Stimulated activated CD8-positive, alpha-beta memory T cell treated with anti-CD3 and anti-CD28 coated beads, Interleukin-12 subunit alpha, Interleukin-12 subunit beta, amount 100 ng/mL, for 4 hours (primary cell): ENCODE measurements at regions not wholly inside any gene's neighbourhood (a gene's known extent, or its start where the extent isn't known, plus 50 kb on each side); places are given as distances from the start of the nearest gene placed in this dataset.

Experiments
- DNase-seq: peaks from one replicate; pipeline ENCODE4 v3.0.0-alpha.2; 2020; ENCODE audit warnings: low read depth

DNA sequence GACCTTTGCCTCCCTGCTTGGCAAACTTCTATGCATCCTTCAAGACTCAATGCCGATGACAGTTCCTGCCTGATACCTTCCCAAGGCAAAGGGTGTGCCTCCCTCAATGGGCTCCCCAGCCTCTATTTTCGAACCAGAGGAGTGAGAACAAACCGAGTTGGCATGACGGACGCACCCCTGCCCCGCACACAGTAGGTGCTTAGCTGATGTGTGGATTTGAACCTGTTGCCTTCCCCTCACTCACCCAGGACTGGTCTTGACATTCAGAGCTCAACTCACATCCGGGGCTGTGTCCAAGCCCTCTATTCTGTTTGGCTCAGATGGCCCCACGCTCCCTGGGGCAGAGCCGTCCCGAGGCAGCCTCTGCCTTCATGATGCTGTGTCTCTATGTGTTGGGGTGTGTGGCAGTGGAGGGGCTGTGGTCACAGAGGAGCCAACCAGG is 52.2 kb upstream of the SLC6A11 start:
- no peak for DNase-seq

DNA sequence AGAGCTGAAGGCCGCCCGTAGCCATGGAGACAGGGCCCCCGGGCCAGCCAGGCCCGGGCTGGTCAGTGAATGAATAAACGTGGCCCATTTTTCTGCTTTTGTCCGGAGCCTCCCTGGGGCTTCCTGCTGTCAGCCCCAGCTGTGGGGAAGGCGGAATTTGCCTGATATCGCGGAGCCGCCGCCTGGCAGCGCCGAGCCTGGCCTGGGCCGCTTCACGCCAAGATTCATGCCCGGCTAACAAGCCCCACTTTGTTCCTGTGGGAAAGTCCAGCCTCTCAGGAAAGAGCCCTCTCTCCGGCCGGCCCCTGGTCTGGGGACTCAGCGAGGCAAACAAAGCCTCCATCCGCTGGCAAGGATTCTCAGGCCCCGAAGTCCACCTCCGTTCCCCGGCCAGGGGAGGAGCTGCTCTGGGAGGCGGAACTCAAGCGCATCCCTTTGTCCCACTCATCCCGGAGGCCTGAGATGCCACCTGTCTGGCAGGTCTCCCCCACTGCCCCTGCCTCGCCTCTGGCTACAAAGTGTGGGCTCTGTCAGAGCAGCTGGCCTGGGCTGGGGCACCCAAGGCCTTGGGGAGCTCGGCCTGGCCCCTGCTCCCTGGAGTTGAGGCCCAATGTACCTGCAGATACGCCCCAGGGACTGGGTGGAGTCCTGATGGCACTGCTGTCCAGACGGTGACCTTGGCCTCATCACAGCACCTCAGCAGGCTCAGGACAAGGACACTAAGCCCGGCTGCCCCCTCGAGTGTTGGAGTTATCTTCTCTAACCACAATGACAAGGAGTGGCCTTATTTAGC is 51.6 kb upstream of the SLC6A11 start:
- DNase-seq, result no peak

DNA sequence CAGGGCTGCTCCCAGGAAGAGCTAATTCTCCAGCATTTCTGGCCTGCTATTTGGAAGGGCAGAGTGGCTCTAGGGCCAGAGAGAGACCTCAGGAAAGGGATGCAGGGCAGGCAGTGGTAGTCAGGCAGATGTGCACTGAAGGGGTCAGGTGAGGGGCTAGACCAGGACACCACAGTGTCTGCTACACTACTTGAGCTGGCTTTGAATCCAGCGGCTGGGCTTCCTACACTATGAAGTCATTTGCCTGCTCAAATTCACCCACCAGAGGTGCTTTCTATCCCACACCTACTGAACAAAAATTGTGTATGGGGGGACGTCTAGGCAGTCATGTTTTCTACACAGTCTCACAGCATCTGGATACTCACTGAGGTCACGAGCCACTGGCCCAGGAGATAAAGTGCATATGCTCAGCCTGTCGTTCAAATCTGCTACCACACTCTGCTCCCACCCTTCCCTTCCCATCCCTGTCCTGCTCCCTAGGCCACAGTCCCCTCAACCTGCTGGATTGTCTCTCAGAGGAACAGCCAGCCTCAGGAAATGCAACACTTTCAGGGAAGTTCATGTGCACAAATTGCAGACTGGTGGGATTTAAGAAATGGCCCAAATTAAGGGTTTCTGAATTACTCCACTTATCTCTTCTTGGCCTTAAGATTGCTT is 49.9 kb upstream of the SLC6A11 start:
- DNase-seq, result no peak
